Tibial nerve (tissue), 4 donors: ENCODE measurements at regions not wholly inside any gene's neighbourhood (a gene's known extent, or its start where the extent isn't known, plus 50 kb on each side); places are given as distances from the start of the nearest gene placed in this dataset.

ENCODE experiments used
- DNase-seq, 2 donors: peaks; one replicate each; pipeline ENCODE4 v3.0.0-alpha.2; 2019; ENCODE audit warnings: low spot score in 2 of 2
- H3K27ac ChIP-seq, 4 donors: fragments of 200-600 bp; sonication (generic) in 3 of 4; one replicate each; pipeline ENCODE4 v1.5.1; 2017 to 2019; ENCODE audit warnings: mild to moderate bottlenecking in 1 of 4
- H3K27me3 ChIP-seq, 2 donors: fragments of 200-600 bp; sonication (generic) in 1 of 2; one replicate each; pipeline versions ENCODE4 v1.5.1 to v1.6.0; 2017 to 2019
- H3K36me3 ChIP-seq, 3 donors: fragments of 200-600 bp; sonication (generic); one replicate each; pipeline ENCODE4 v1.5.1; 2018 to 2019
- H3K4me1 ChIP-seq, 4 donors: fragments of 200-600 bp; sonication (generic) in 3 of 4; one replicate each; pipeline ENCODE4 v1.5.1; 2017 to 2019
- H3K4me3 ChIP-seq, 4 donors: fragments of 200-600 bp; sonication (generic) in 3 of 4; one replicate each; pipeline ENCODE4 v1.5.1; 2017 to 2019; ENCODE audit warnings: mild to moderate bottlenecking in 1 of 4, moderate library complexity in 1 of 4
- H3K9me3 ChIP-seq, 4 donors: fragments of 200-600 bp; sonication (generic) in 3 of 4; one replicate each; pipeline ENCODE4 v1.5.1; 2017 to 2019
- CTCF ChIP-seq, 5 experiments: fragments of 200-600 bp in 3 of 5; fragments of 450-650 bp in 2 of 5; sonication (generic) in 3 of 5; IDR thresholded peaks; one replicate each; pipeline ENCODE4 v1.5.1; 2016 to 2019; ENCODE audit warnings: antibody characterized with exemption in 5 of 5, mild to moderate bottlenecking in 3 of 5, moderate library complexity in 2 of 5
- EP300 ChIP-seq, 2 donors: sonication (generic); formaldehyde crosslinking; IDR thresholded peaks; one replicate each; pipeline ENCODE4 v1.6.1; 2017; ENCODE audit warnings: antibody characterized with exemption in 2 of 2, mild to moderate bottlenecking in 1 of 2
- POLR2A ChIP-seq, 2 donors: fragments of 450-650 bp; IDR thresholded peaks; one replicate each; pipeline ENCODE4 v1.6.1; 2017; ENCODE audit warnings: antibody characterized with exemption in 2 of 2, mild to moderate bottlenecking in 2 of 2, moderate library complexity in 2 of 2
- WGBS, 2 donors: methylation state at CpG; one replicate each; pipeline ENCODE4 v1.1.5; 2018; 5-methylcytosine and 5-hydroxymethylcytosine counted together

DNA sequence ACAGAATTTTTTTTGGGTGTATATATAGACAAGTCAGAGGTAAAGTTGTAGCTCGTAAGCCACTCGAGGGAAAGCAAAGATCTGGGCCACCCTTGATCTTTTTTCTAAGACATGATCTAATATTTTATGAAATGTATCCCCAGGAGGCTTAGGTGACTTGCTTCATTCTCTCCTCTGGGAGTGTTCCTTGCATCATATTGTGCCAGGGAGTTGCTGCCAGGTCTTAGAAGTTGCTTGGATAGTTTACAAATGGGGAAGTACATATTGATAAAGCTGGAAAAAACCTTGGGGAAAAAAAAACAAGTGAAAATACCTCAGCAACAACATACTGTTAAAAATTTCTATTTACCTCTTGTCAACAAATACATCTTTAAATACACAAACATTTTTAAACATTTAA lies 110.9 kb upstream of the CYYR1 start:
- Histone ChIP-seq H3K27me3 (no peaks in the 10 kb centered on the region), H3K27ac (no peak overlapping the region), H3K9me3 (no peaks in the 10 kb centered on the region), H3K36me3 (no peaks in the 10 kb centered on the region), H3K4me3 (no peak overlapping the region), H3K4me1 (no peaks in the 10 kb centered on the region)
- no peak for DNase-seq
- no peak for TF ChIP-seq EP300 (IDR thresholded peaks at IDR 0.05)
- TF ChIP-seq CTCF (IDR thresholded peaks at IDR 0.05), result no peak
- no peak for TF ChIP-seq POLR2A (IDR thresholded peaks at IDR 0.05)
- 85 to 87% methylated on average over 2 of the region's 2 CpGs for WGBS, 2 donors

DNA sequence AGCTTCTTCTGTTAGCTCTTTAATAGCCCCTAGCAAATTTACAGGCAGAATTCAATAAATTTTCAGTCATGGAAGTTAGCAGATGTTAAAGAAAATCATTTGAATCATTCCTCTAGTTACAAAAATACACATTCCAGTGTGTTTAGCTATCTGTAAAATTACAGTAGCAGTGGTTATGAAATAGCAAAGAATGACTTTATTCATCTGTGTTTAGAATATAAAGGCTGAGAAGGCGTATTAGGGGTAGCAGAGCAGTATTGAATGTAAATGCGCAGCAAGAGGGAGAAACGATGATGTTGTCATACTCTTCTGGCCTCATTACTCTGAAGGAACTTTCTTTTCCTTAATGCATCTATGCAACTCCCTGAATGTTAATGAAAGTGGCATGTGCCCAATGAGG lies 106.2 kb upstream of the CYYR1 start:
- TF ChIP-seq EP300 (IDR thresholded peaks at IDR 0.05) (no peak), CTCF (IDR thresholded peaks at IDR 0.05) (no peak), POLR2A (IDR thresholded peaks at IDR 0.05) (no peak)
- DNase-seq, result no peak
- no peaks in the 10 kb centered on the region for H3K27me3 ChIP-seq

GRCh38 chr21:26674323-26674722 lies 101.2 kb upstream of the CYYR1 start:
- H3K4me3 ChIP-seq, result no peak overlapping the region
- no peaks in the 10 kb centered on the region for H3K36me3 ChIP-seq
- H3K9me3 ChIP-seq, result no peaks in the 10 kb centered on the region
- H3K4me1 ChIP-seq, result no peaks in the 10 kb centered on the region
- DNase-seq, result no peak
- 64 to 66% methylated on average over 5 of the region's 5 CpGs for WGBS, 2 donors
- no peaks in the 10 kb centered on the region for H3K27me3 ChIP-seq
- no peak overlapping the region for H3K27ac ChIP-seq
- TF ChIP-seq EP300 (IDR thresholded peaks at IDR 0.05) (no peak), POLR2A (IDR thresholded peaks at IDR 0.05) (no peak), CTCF (IDR thresholded peaks at IDR 0.05) (no peak)

More for the DNA sequence above, 106.2 kb upstream of the CYYR1 start:
- Histone ChIP-seq H3K27ac (no peak overlapping the region), H3K4me3 (no peak overlapping the region), H3K9me3 (no peaks in the 10 kb centered on the region), H3K36me3 (no peaks in the 10 kb centered on the region), H3K4me1 (no peaks in the 10 kb centered on the region)
- 63 to 74% methylated on average over 3 of the region's 3 CpGs for WGBS, 2 donors

GRCh38 chr21:26669215-26669764 lies 96.2 kb upstream of the CYYR1 start:
- H3K27ac ChIP-seq, result no peak overlapping the region
- WGBS, 2 donors, result 83 to 89% methylated on average over 4 of the region's 4 CpGs
- no peaks in the 10 kb centered on the region for H3K36me3 ChIP-seq
- TF ChIP-seq CTCF (IDR thresholded peaks at IDR 0.05), result no peak
- no peak for TF ChIP-seq EP300 (IDR thresholded peaks at IDR 0.05)
- H3K27me3 ChIP-seq, result no peaks in the 10 kb centered on the region
- no peaks in the 10 kb centered on the region for H3K4me1 ChIP-seq
- H3K4me3 ChIP-seq, result no peak overlapping the region
- peaks cover 0 to 10% (median 0%) of the 10 kb centered on the region in 4 donors for H3K9me3 ChIP-seq
- DNase-seq, result no peak

DNA sequence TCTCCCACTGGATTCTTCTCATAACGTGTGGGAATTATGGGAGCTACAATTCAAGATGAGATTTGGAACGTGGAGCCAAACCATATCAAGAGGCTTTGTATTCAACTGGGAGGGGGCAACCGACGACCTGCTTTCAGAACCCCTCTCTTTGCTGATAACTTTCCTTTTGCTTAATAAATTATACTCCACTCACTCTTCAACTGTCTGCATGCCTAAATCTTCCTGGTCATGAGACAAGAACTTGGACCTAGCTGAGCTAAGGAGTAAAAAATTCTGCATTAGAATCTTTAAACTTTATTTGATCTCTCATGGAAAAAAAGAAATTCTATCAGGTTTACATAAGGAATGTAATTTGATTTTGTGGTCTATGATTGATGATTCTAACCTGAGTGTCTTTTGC lies 86.7 kb upstream of the CYYR1 start:
- WGBS, 2 donors, result 78 to 85% methylated on average over 4 of the region's 4 CpGs
- peaks cover 0 to 1% (median 0%) of the 10 kb centered on the region in 4 donors for H3K9me3 ChIP-seq
- H3K36me3 ChIP-seq, result no peaks in the 10 kb centered on the region
- no peak for DNase-seq
- no peaks in the 10 kb centered on the region for H3K4me1 ChIP-seq
- H3K27me3 ChIP-seq, result no peaks in the 10 kb centered on the region
- no peak for TF ChIP-seq EP300 (IDR thresholded peaks at IDR 0.05)
- no peak for TF ChIP-seq POLR2A (IDR thresholded peaks at IDR 0.05)
- no peak for TF ChIP-seq CTCF (IDR thresholded peaks at IDR 0.05)
- H3K27ac ChIP-seq, result no peak overlapping the region
- no peak overlapping the region for H3K4me3 ChIP-seq
